Activated CD8-positive, alpha-beta memory T cell treated with anti-CD3 and anti-CD28 coated beads, Interleukin-2, amount 50 U/mL, for 1 hour (primary cell): ENCODE measurements at regions not wholly inside any gene's neighbourhood (a gene's known extent, or its start where the extent isn't known, plus 50 kb on each side); places are given as distances from the start of the nearest gene placed in this dataset.

ENCODE experiments used
- DNase-seq: peaks from one replicate; pipeline ENCODE4 v3.0.0-alpha.2; 2020; ENCODE audit errors: extremely low read depth

DNA sequence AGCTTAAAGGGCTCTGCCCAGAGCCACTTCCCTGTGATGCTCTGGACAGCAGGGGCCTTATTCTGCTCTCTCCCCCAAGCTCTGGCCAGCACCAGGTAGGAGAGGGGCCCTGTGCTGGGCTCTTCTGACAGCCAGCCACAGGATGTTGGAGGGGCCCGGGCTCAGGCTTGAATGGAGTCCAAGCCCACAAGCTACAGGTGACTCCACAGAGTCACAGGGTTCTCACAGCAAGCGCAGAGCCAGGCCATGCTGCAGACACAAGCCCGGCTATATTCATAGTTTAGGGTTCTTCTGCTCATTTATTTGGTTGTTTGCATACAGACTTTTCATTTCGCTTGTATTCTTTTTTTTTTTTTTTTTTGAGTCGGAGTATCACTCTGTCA is 1392.8 kb downstream of the BRD1 start:
- DNase-seq = no peak

- no peak for DNase-seq
These were observed 1393.4 kb downstream of the BRD1 start for GRCh38 chr22:48434156-48434867.

DNA sequence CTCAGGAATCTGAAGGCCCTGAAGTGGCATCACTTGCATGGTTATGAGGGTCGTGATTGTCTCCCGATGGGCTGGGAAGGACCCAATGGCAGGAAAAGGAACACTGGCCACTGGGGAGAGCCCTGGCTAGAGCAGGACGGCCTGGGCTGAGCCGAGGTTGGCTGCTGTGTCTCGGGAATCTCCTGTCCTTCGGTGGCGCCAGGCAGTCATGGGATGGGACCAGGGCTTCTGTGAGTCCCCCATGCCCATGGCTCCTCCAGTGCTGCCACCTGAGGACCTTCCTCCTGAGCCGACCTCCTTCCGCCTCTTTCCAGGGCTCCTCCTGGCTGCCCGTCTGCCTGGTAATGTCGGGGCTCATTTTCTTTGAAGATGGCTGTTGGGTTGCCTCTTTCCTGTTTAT is 1394.0 kb downstream of the BRD1 start:
- DNase-seq = no peak

GRCh38 chr22:48432781-48433518 is 1394.7 kb downstream of the BRD1 start:
- no peak for DNase-seq

GRCh38 chr22:48431536-48432315 is 1395.9 kb downstream of the BRD1 start:
- DNase-seq = no peak

DNA sequence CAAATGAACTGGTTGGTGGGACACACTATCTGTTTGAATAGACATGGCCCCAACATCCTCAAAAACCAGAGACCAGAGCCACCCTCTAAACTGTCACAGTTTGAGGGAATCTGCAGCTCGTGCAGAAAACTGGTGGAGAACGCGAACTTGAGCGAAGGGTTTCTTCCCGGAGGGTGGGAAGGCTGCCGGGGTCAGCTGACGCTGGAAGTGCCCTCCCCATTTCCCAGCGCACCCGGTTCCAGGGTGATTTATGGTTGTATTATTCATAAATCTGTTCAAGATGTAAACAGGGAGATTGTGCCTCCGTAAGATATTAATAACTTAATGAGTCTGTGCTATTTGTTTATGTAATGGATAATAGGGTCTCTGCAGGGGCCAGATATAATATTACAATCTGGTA is 1396.7 kb downstream of the BRD1 start:
- no peak for DNase-seq

DNA sequence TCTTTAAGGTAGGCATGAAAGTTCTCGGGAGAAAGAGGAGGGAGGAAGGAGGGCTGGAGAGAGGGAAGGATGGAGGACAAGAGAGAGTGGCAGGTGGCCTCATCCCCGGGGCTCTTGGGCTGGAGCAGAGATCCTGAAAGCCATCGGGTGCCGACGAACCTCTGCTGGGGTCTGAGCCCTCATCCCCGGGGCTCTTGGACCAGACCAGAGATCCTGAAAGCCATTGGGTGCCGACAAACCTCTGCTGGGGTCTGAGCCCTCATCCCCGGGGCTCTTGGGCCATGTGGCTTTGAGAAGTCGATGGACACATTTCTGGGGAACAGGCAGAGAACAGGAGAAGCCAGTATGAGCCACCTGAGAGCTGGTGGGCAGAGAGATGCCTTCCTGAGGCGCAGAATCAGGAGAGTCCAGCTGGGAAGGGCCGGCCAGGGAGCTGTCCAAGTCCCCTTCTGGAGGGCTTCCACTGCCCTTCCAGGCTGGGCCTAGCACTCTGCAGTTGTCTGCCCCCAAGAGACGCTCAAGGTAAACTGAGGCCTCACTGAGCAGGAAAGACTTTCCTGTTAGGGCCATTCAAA is 1398.1 kb downstream of the BRD1 start:
- DNase-seq = no peak

GRCh38 chr22:48428631-48429371 is 1398.9 kb downstream of the BRD1 start:
- DNase-seq = no peak

GRCh38 chr22:48427731-48428211 is 1399.9 kb downstream of the BRD1 start:
- DNase-seq = no peak

DNA sequence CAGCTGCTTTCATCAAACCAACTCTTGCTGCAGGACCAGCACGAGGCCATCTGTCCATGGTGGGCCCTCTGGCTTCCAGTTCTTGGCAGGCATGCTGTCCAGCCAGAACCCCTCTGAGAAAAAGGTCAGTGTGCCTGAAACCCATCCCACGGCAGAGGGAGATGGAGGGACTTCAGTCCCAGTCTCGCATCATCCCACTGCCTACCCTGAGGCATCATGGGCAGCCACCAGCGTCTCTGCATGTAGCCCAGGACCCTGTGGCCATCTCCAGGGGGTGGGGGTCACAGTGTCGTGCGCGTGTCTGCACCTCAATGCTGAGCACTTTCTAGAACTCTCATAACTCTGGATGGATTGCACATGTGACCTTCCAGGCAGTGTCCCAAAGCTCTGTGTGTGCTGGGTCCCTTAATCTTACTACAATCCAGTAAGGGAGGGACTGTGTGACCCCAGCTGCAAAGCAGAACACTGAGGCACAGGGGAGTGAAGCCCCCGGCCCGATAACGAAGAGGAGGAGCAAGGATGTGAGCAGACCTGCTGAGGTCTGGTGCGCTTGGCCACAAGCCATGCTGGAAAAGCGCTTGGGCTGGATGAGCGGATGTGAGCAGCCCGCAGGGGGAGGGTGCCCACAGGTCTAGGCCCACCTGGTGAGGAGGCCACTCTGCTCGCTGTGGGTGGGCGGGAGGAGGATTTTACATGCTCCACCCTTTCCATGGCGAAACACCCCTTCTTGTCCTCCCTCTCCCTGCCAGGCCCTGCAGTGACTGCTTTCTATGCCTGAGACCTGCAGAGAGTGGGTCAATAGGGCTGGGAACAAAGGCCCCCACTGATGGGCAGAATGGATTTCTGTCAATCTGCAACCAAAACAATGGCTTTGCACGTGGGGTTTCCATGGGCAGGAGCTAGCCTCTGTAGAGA is 1401.0 kb downstream of the BRD1 start:
- no peak for DNase-seq

GRCh38 chr22:48425641-48426040 is 1402.0 kb downstream of the BRD1 start:
- DNase-seq = no peak

DNA sequence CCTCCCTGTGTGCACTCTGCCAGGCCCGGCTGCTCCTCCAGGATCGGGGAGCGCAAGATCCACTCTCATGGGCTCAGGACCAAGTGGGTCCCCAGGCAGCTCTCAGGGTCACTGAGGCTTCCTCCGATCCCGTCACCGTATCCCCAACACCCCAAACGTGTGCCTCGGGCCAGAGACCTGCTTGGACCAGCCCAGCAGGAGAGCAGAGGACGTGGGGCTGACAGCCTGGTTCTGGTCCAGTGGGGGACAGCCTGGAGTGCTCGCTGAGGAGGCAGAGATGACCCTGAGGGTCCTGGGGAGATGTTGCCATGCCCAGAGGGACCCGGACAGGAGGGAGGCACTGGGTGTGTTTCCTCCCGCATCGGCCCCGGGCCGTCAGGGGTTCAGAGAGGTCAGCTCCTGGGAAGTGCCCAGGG is 1402.6 kb downstream of the BRD1 start:
- no peak for DNase-seq

GRCh38 chr22:48424661-48425060 is 1403.0 kb downstream of the BRD1 start:
- no peak for DNase-seq

DNA sequence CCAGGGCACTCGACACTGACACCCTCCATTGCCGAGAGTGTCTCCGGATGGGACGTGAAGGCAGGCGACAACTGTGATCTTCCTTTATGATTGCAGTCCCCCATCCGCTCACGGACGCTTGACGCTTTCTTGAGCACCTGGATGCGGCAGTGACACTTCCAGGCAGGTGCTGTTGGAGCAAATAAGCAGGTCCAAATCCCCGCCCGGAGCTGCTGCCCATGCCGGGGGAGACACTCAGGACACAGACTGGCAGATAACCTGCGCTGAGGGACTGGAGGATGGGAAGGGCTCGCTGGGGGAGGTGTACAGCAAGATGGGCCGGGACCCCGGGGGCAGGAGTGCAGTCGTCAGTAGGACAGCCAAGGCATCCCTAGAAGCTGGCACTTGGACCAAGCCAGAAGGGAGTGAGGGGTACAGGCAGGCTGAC is 1403.5 kb downstream of the BRD1 start:
- no peak for DNase-seq

- DNase-seq = no peak
These were observed 1404.2 kb downstream of the BRD1 start for GRCh38 chr22:48423481-48423911.

GRCh38 chr22:48422900-48423480 is 1404.7 kb downstream of the BRD1 start:
- no peak for DNase-seq

- DNase-seq = no peak
These were observed 1408.8 kb downstream of the BRD1 start for GRCh38 chr22:48418831-48419230.

- no peak for DNase-seq
These were observed 1410.2 kb downstream of the BRD1 start for GRCh38 chr22:48417225-48418070.
